GM10266 (cell line): ENCODE measurements at regions not wholly inside any gene's neighbourhood (a gene's known extent, or its start where the extent isn't known, plus 50 kb on each side); places are given as distances from the start of the nearest gene placed in this dataset.
A peak's percentile ranks its signal among the peaks of the same experiment; 100 is the strongest.

Source experiments
- DNase-seq: peaks from one replicate; pipeline ENCODE4 v3.0.0; 2012; ENCODE audit errors: extremely low spot score
- CTCF ChIP-seq: IDR thresholded peaks from 2 replicates; pipeline ENCODE4 v1.5.1; 2012; ENCODE audit warnings: mild to moderate bottlenecking, low read depth; ENCODE audit not compliant: control insufficient read depth, insufficient read depth; ENCODE audit errors: missing control alignments

GRCh38 chr11:39434466-39434865 is 2025.0 kb downstream of the LRRC4C start:
- TF ChIP-seq CTCF: no peak
- DNase-seq: no peak

GRCh38 chr11:39432929-39433328 is 2026.5 kb downstream of the LRRC4C start:
- TF ChIP-seq CTCF: no peak
- no peak for DNase-seq

GRCh38 chr11:39425226-39425625 is 2034.2 kb downstream of the LRRC4C start:
- DNase-seq: no peak
- TF ChIP-seq CTCF: no peak

- DNase-seq: no peak
- TF ChIP-seq CTCF: no peak
Observed at GRCh38 chr11:39412117-39412516, 2047.3 kb downstream of the LRRC4C start.

- TF ChIP-seq CTCF: no peak
- no peak for DNase-seq
Observed at GRCh38 chr11:39385911-39386310, 2073.5 kb downstream of the LRRC4C start.

GRCh38 chr11:39374963-39375698 is 2084.3 kb downstream of the LRRC4C start:
- no peak for DNase-seq
- peak; percentile 49 for TF ChIP-seq CTCF

GRCh38 chr11:39367534-39367933 is 2091.9 kb downstream of the LRRC4C start:
- DNase-seq: no peak

More at GRCh38 chr11:39367534-39367933, 2091.9 kb downstream of the LRRC4C start:
- no peak for TF ChIP-seq CTCF
